ENCODE measurements at regions not wholly inside any gene's neighbourhood (a gene's known extent, or its start where the extent isn't known, plus 50 kb on each side); places are given as distances from the start of the nearest gene placed in this dataset.

DNA sequence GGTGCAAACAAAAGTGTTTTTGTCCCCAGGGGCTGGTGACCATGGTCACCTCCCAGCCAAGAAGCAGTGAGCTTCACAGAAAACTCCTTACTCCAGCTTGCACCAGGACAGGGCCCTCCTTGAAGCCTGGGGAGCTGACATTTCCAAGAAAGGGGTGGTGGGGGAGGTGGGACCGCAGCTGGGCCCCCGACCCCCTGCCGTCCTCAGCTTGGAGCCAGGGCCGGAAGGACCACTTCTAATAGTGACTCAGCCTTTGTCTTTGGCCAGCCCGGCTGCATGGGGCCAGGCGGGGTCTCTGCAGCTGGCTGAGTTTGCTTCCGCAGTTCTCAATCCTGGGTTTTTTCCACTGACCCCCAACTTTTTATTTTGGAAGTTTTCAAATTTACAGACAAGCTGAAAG lies 136.5 kb upstream of the POU3F1 start:
- no peak for TF ChIP-seq ESRRG (CRISPR knock-in tag; IDR thresholded peaks at IDR 0.05)
- TF ChIP-seq ISL1 (CRISPR knock-in tag; IDR thresholded peaks at IDR 0.05), result no peak
- TF ChIP-seq, protein P1, sequence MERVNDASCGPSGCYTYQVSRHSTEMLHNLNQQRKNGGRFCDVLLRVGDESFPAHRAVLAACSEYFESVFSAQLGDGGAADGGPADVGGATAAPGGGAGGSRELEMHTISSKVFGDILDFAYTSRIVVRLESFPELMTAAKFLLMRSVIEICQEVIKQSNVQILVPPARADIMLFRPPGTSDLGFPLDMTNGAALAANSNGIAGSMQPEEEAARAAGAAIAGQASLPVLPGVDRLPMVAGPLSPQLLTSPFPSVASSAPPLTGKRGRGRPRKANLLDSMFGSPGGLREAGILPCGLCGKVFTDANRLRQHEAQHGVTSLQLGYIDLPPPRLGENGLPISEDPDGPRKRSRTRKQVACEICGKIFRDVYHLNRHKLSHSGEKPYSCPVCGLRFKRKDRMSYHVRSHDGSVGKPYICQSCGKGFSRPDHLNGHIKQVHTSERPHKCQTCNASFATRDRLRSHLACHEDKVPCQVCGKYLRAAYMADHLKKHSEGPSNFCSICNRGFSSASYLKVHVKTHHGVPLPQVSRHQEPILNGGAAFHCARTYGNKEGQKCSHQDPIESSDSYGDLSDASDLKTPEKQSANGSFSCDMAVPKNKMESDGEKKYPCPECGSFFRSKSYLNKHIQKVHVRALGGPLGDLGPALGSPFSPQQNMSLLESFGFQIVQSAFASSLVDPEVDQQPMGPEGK (CRISPR knock-in tag; IDR thresholded peaks at IDR 0.05; ENCODE audit: borderline replicate concordance), result no peak

Data from SK-N-SH treated with all-trans-retinoic acid at 6 μM for 48 hours (cell line).